ENCODE measurements at regions not wholly inside any gene's neighbourhood (a gene's known extent, or its start where the extent isn't known, plus 50 kb on each side); places are given as distances from the start of the nearest gene placed in this dataset.

DNA sequence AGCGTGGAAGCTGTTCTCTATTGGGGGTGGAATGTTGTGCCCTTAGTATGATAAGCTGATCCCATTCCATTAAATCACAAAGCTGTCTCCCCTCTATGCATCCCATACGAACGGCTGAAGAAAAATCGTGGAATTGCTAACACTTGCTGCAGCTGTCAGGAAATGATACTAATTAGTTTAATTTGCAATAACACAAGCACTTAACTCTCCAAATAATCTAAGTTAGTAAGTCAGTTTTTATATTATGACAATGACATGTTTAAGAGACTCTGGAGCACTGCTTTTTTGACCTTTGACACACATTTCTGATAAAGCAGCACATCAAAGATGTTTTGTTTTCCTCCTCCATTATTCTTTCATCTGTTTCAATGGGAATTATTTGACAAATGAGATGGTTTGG, 123.7 kb upstream of the SATB2 start:
- no peak overlapping the region for H3K4me3 ChIP-seq (ENCODE audit: low read depth, low read length)
- TF ChIP-seq, protein P1, sequence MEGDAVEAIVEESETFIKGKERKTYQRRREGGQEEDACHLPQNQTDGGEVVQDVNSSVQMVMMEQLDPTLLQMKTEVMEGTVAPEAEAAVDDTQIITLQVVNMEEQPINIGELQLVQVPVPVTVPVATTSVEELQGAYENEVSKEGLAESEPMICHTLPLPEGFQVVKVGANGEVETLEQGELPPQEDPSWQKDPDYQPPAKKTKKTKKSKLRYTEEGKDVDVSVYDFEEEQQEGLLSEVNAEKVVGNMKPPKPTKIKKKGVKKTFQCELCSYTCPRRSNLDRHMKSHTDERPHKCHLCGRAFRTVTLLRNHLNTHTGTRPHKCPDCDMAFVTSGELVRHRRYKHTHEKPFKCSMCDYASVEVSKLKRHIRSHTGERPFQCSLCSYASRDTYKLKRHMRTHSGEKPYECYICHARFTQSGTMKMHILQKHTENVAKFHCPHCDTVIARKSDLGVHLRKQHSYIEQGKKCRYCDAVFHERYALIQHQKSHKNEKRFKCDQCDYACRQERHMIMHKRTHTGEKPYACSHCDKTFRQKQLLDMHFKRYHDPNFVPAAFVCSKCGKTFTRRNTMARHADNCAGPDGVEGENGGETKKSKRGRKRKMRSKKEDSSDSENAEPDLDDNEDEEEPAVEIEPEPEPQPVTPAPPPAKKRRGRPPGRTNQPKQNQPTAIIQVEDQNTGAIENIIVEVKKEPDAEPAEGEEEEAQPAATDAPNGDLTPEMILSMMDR (IDR thresholded peaks at IDR 0.05; ENCODE audit: borderline replicate concordance, insufficient read depth, low read depth, low read length): no peak

GRCh38 chr2:199575416-199575815, 117.7 kb upstream of the SATB2 start:
- TF ChIP-seq, protein P1 (IDR thresholded peaks at IDR 0.05; ENCODE audit: borderline replicate concordance, insufficient read depth, low read depth, low read length): no peak
- no peak overlapping the region for H3K4me3 ChIP-seq (ENCODE audit: low read depth, low read length)

GRCh38 chr2:199572571-199572970, 114.8 kb upstream of the SATB2 start:
- no peak overlapping the region for H3K4me3 ChIP-seq (ENCODE audit: low read depth, low read length)
- TF ChIP-seq, protein P1 (IDR thresholded peaks at IDR 0.05; ENCODE audit: borderline replicate concordance, insufficient read depth, low read depth, low read length): no peak

- no peak overlapping the region for H3K4me3 ChIP-seq (ENCODE audit: low read depth, low read length)
- TF ChIP-seq, protein P1 (IDR thresholded peaks at IDR 0.05; ENCODE audit: borderline replicate concordance, insufficient read depth, low read depth, low read length): no peak
Measured at GRCh38 chr2:199570934-199571333, 113.2 kb upstream of the SATB2 start.

- TF ChIP-seq, protein P1 (IDR thresholded peaks at IDR 0.05; ENCODE audit: borderline replicate concordance, insufficient read depth, low read depth, low read length): no peak
- H3K4me3 ChIP-seq (ENCODE audit: low read depth, low read length): no peak overlapping the region
Measured at GRCh38 chr2:199569336-199569735, 111.6 kb upstream of the SATB2 start.

GRCh38 chr2:199558156-199558555, 100.4 kb upstream of the SATB2 start:
- H3K4me3 ChIP-seq (ENCODE audit: low read depth, low read length): no peak overlapping the region

More at GRCh38 chr2:199558156-199558555, 100.4 kb upstream of the SATB2 start:
- TF ChIP-seq, protein P1 (IDR thresholded peaks at IDR 0.05; ENCODE audit: borderline replicate concordance, insufficient read depth, low read depth, low read length): no peak
